GM13977 (cell line): ENCODE measurements at regions not wholly inside any gene's neighbourhood (a gene's known extent, or its start where the extent isn't known, plus 50 kb on each side); places are given as distances from the start of the nearest gene placed in this dataset.

Experiments
- DNase-seq: peaks from one replicate; pipeline ENCODE4 v3.0.0; 2012; ENCODE audit warnings: low spot score
- CTCF ChIP-seq: IDR thresholded peaks from 2 replicates; pipeline ENCODE4 v1.5.1; 2012; ENCODE audit warnings: mild to moderate bottlenecking, control low read depth; ENCODE audit not compliant: insufficient read depth; ENCODE audit errors: extremely low read depth, missing control alignments
- in situ Hi-C: fragments of 300-500 bp; cut with MboI; formaldehyde crosslinking; loops from one replicate; pipeline ENCODE4 v1.12.0; 2022; ENCODE audit warnings: low sequenced_read_pairs, low pct_unique_long_range_greater_than_20kb, mixed read lengths, inconsistent platforms; ENCODE audit not compliant: unreplicated experiment

GRCh38 chr2:8462280-8462679 is 219.6 kb upstream of the ID2 start:
- no peak for DNase-seq
- no peak for TF ChIP-seq CTCF
- in situ Hi-C loops = no loop called here

- TF ChIP-seq CTCF = no peak
- in situ Hi-C loops = no loop called here
Observed at GRCh38 chr2:8462899-8463648, 218.8 kb upstream of the ID2 start.

GRCh38 chr2:8465560-8465959 is 216.3 kb upstream of the ID2 start:
- no peak for TF ChIP-seq CTCF
- in situ Hi-C loops = no loop called here
- DNase-seq = no peak

More at GRCh38 chr2:8462899-8463648, 218.8 kb upstream of the ID2 start:
- DNase-seq = no peak

- in situ Hi-C loops = no loop called here
- TF ChIP-seq CTCF = no peak
- DNase-seq = no peak
Observed at GRCh38 chr2:8469709-8470493, 212.0 kb upstream of the ID2 start.

GRCh38 chr2:8472545-8473323 is 209.1 kb upstream of the ID2 start:
- no peak for TF ChIP-seq CTCF
- in situ Hi-C loops = no loop called here
- DNase-seq = no peak

DNA sequence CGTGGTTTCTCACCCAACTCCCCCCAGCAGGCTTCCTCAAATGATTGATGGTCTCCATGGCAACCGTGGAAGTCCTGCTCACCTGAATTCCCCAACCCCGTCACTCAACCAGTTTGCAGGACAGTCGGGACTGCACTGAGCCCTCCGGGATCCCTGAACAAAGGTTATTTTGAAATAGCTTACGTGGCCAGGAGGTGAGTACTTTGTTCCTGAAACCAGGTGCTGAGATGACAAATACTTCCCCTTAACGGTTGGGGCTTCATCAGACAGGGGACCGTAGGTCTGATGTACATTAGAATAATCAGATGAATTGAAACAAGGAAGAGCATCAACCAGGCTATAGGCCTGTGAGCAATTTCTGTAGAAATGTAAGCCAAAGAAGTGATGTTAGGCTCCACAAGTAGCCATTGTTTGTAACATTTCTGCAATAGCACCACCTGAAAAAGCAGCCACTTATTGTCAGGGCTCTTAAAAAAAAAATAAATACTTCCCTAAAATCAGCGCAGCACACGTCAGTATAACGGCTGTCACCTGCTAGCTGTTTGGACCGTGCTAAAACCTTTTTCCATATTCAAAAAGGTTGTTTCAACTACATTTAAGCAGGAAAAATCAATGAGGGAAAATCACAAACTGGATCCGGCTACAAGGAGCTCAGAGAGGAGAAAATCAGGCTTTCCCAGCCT is 206.4 kb upstream of the ID2 start:
- DNase-seq = peak; percentile 46
- TF ChIP-seq CTCF = no peak
- in situ Hi-C loops = no loop called here
